Endothelial cell of umbilical vein (primary cell): ENCODE measurements at regions not wholly inside any gene's neighbourhood (a gene's known extent, or its start where the extent isn't known, plus 50 kb on each side); places are given as distances from the start of the nearest gene placed in this dataset.
"Not testable (repeated sequence)": the region's sequence is repeated elsewhere in the genome, so short reads cannot be mapped to it uniquely, and the experiment has no call there.

Experiments used
- EZH2 ChIP-seq: IDR thresholded peaks from 2 replicates; pipeline ENCODE4 v1.6.1; 2012; ENCODE audit warnings: borderline replicate concordance, low read depth, mild to moderate bottlenecking, moderate library complexity, low read length, inconsistent platforms; ENCODE audit not compliant: severe bottlenecking
- POLR2A ChIP-seq: IDR thresholded peaks from 2 replicates; pipeline ENCODE4 v1.6.1; 2012; ENCODE audit warnings: low read depth, mild to moderate bottlenecking, control low read depth, low read length
- TF ChIP-seq, protein P1 (sequence below), 2 donors: IDR thresholded peaks; 1 replicate in 1 of 2; 2 replicates in 1 of 2; pipeline ENCODE4 v1.5.1; 2011; ENCODE audit warnings: low read length in 2 of 2, mild to moderate bottlenecking in 2 of 2, moderate library complexity in 2 of 2, control low read depth in 1 of 2, inconsistent platforms in 1 of 2, low read depth in 1 of 2; ENCODE audit not compliant: insufficient read depth in 1 of 2; ENCODE audit errors: extremely low read depth in 1 of 2

DNA sequence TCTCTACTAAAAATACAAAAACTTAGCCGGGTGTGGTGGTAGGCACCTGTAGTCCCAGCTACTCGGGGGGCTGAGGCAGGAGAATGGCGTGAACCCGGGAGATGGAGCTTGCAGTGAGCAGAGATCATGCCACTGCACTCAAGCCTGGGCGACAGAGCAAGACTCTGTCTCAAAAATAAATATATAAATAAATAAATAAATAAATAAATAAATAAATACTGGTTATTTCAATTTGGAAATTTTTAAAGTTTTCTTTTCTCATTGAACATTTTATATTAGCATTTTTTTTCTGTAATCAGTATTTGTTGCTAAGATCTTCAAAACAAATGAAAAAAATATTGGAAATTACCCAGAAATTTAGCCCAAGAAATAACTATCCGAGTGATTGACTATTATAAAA is 197.3 kb upstream of the SYT10 start:
- TF ChIP-seq, protein P1, sequence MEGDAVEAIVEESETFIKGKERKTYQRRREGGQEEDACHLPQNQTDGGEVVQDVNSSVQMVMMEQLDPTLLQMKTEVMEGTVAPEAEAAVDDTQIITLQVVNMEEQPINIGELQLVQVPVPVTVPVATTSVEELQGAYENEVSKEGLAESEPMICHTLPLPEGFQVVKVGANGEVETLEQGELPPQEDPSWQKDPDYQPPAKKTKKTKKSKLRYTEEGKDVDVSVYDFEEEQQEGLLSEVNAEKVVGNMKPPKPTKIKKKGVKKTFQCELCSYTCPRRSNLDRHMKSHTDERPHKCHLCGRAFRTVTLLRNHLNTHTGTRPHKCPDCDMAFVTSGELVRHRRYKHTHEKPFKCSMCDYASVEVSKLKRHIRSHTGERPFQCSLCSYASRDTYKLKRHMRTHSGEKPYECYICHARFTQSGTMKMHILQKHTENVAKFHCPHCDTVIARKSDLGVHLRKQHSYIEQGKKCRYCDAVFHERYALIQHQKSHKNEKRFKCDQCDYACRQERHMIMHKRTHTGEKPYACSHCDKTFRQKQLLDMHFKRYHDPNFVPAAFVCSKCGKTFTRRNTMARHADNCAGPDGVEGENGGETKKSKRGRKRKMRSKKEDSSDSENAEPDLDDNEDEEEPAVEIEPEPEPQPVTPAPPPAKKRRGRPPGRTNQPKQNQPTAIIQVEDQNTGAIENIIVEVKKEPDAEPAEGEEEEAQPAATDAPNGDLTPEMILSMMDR (IDR thresholded peaks at IDR 0.05; ENCODE audit: extremely low read depth in 1 of 2, insufficient read depth in 1 of 2, low read depth in 1 of 2, low read length in 2 of 2), result not testable (repeated sequence)
- TF ChIP-seq POLR2A, EZH2: not testable (repeated sequence)
